Liver (tissue), 8 donors: ENCODE measurements at regions not wholly inside any gene's neighbourhood (a gene's known extent, or its start where the extent isn't known, plus 50 kb on each side); places are given as distances from the start of the nearest gene placed in this dataset.

Source experiments
- DNase-seq: peaks from one replicate; pipeline ENCODE4 v3.0.0-alpha.2; 2017; ENCODE audit warnings: low spot score
- H3K27ac ChIP-seq, 2 donors: one replicate each; pipeline ENCODE4 v1.7.0; 2013; ENCODE audit warnings: inconsistent platforms in 2 of 2, low read length in 2 of 2, control low read depth in 1 of 2, low read depth in 1 of 2, mild to moderate bottlenecking in 1 of 2
- H3K27me3 ChIP-seq, 4 donors: one replicate each; pipeline versions ENCODE4 v1.6.1 to v1.7.0; 2013; ENCODE audit warnings: low read length in 3 of 4, inconsistent platforms in 1 of 4, mild to moderate bottlenecking in 1 of 4, moderate library complexity in 1 of 4; ENCODE audit not compliant: control insufficient read depth in 4 of 4, insufficient read depth in 4 of 4
- H3K36me3 ChIP-seq, 4 donors: one replicate each; pipeline versions ENCODE4 v1.6.1 to v1.7.0; 2013; ENCODE audit warnings: low read length in 3 of 4, mild to moderate bottlenecking in 3 of 4, low read depth in 1 of 4, moderate library complexity in 1 of 4; ENCODE audit not compliant: control insufficient read depth in 4 of 4, insufficient read depth in 3 of 4
- H3K4me1 ChIP-seq, 4 donors: one replicate each; pipeline versions ENCODE4 v1.6.1 to v1.7.0; 2013; ENCODE audit warnings: low read length in 3 of 4, mild to moderate bottlenecking in 3 of 4, moderate library complexity in 1 of 4; ENCODE audit not compliant: control insufficient read depth in 4 of 4, insufficient read depth in 4 of 4
- H3K4me3 ChIP-seq, 3 donors: one replicate each; pipeline versions ENCODE4 v1.6.1 to v1.7.0; 2013; ENCODE audit warnings: low read length in 3 of 3, control low read depth in 1 of 3, low read depth in 1 of 3, mild to moderate bottlenecking in 1 of 3
- H3K9ac ChIP-seq, 2 donors: one replicate each; pipeline ENCODE4 v1.7.0; 2013; ENCODE audit warnings: low read length in 2 of 2, mild to moderate bottlenecking in 2 of 2, moderate library complexity in 2 of 2, control low read depth in 1 of 2, low read depth in 1 of 2
- H3K9me3 ChIP-seq, 4 donors: one replicate each; pipeline versions ENCODE4 v1.6.1 to v1.7.0; 2013; ENCODE audit warnings: low read length in 3 of 4; ENCODE audit not compliant: control insufficient read depth in 4 of 4
- ATF3 ChIP-seq: IDR thresholded peaks from 2 replicates; pipeline ENCODE4 v1.6.1; 2016; ENCODE audit warnings: antibody characterized with exemption
- CTCF ChIP-seq: fragments of 150-350 bp; IDR thresholded peaks from 2 replicates; pipeline ENCODE4 v1.5.1; 2017; ENCODE audit warnings: improper control_type of control experiment, low read depth, low read length; ENCODE audit not compliant: missing input control
- EGR1 ChIP-seq, 2 donors: IDR thresholded peaks; 2 replicates each; pipeline ENCODE4 v1.6.1; 2016 to 2018; ENCODE audit warnings: antibody characterized with exemption in 2 of 2, low read depth in 2 of 2
- FOXA1 ChIP-seq: IDR thresholded peaks from 2 replicates; pipeline ENCODE4 v1.6.1; 2016; ENCODE audit warnings: antibody characterized with exemption
- FOXA2 ChIP-seq: IDR thresholded peaks from 2 replicates; pipeline ENCODE4 v1.6.1; 2016; ENCODE audit warnings: antibody characterized with exemption
- GABPA ChIP-seq, 2 donors: IDR thresholded peaks in 1 of 2; conservative IDR thresholded peaks in 1 of 2; 2 replicates each; pipeline ENCODE4 v1.6.1; 2016; ENCODE audit warnings: antibody characterized with exemption in 2 of 2, mild to moderate bottlenecking in 1 of 2, moderate library complexity in 1 of 2
- HNF4A ChIP-seq, 2 donors: conservative IDR thresholded peaks; 2 replicates each; pipeline ENCODE4 v1.6.1; 2016; ENCODE audit warnings: antibody characterized with exemption in 2 of 2, mild to moderate bottlenecking in 2 of 2
- HNF4G ChIP-seq: IDR thresholded peaks from 2 replicates; pipeline ENCODE4 v1.6.1; 2016; ENCODE audit warnings: antibody characterized with exemption
- JUND ChIP-seq, 2 donors: IDR thresholded peaks; 2 replicates each; pipeline ENCODE4 v1.6.1; 2016; ENCODE audit warnings: antibody characterized with exemption in 2 of 2
- MAX ChIP-seq: IDR thresholded peaks from 2 replicates; pipeline ENCODE4 v1.6.1; 2016; ENCODE audit warnings: antibody characterized with exemption
- NR2F2 ChIP-seq: IDR thresholded peaks from 2 replicates; pipeline ENCODE4 v1.6.1; 2016; ENCODE audit warnings: antibody characterized with exemption
- RAD21 ChIP-seq, 2 donors: IDR thresholded peaks; 2 replicates each; pipeline ENCODE4 v1.6.1; 2016; ENCODE audit warnings: antibody characterized with exemption in 2 of 2, mild to moderate bottlenecking in 2 of 2
- REST ChIP-seq: IDR thresholded peaks from 2 replicates; pipeline ENCODE4 v1.6.1; 2016; ENCODE audit warnings: antibody characterized with exemption, mild to moderate bottlenecking
- RXRA ChIP-seq, 2 donors: IDR thresholded peaks; 2 replicates each; pipeline ENCODE4 v1.6.1; 2017 to 2018; ENCODE audit warnings: antibody characterized with exemption in 2 of 2, mild to moderate bottlenecking in 1 of 2
- SP1 ChIP-seq: IDR thresholded peaks from 2 replicates; pipeline ENCODE4 v1.6.1; 2018; ENCODE audit warnings: antibody characterized with exemption, mild to moderate bottlenecking
- TAF1 ChIP-seq: conservative IDR thresholded peaks from 2 replicates; pipeline ENCODE4 v1.6.1; 2016; ENCODE audit warnings: antibody characterized with exemption, mild to moderate bottlenecking
- YY1 ChIP-seq: IDR thresholded peaks from 2 replicates; pipeline ENCODE4 v1.6.1; 2016; ENCODE audit warnings: antibody characterized with exemption, mild to moderate bottlenecking
- ZBTB33 ChIP-seq: IDR thresholded peaks from 2 replicates; pipeline ENCODE4 v1.6.1; 2016; ENCODE audit warnings: antibody characterized with exemption
- WGBS: extraction: QIAGEN DNeasy Blood & Tissue Kit; methylation state at CpG from one replicate; pipeline ENCODE4 v1.1.7; 2013; 5-methylcytosine and 5-hydroxymethylcytosine counted together
- donor health status: healthy.
- donor health status: healthy.
- donor health status: healthy.
- donor health status: healthy.
- donor health status: healthy.

GRCh38 chr13:40240293-40240692, 426.1 kb downstream of the FOXO1 start (continued):
- TF ChIP-seq CTCF (no peak), REST (no peak), EGR1 (IDR thresholded peaks at IDR 0.05; ENCODE audit: low read depth in 2 of 2) (no peak), RAD21 (IDR thresholded peaks at IDR 0.05) (no peak), NR2F2 (no peak)

- WGBS, result 89% methylated on average over 3 of the region's 3 CpGs
- TF ChIP-seq EGR1 (IDR thresholded peaks at IDR 0.05; ENCODE audit: low read depth in 2 of 2) (no peak), TAF1 (no peak), HNF4G (no peak), HNF4A (conservative IDR thresholded peaks at IDR 0.05) (no peak), NR2F2 (no peak), SP1 (no peak), ATF3 (no peak), ZBTB33 (no peak), RAD21 (IDR thresholded peaks at IDR 0.05) (no peak), MAX (no peak), FOXA2 (no peak), REST (no peak), YY1 (no peak), FOXA1 (no peak), JUND (IDR thresholded peaks at IDR 0.05) (no peak), RXRA (IDR thresholded peaks at IDR 0.05) (no peak), GABPA (IDR thresholded peaks at IDR 0.05 in 1 of 2, conservative IDR thresholded peaks at IDR 0.05 in 1 of 2) (no peak)
- H3K36me3 ChIP-seq, result no peaks in the 10 kb centered on the region
- peaks cover 0 to 3% (median 3%) of the 10 kb centered on the region in 4 donors for H3K9me3 ChIP-seq
- H3K27me3 ChIP-seq, result no peaks in the 10 kb centered on the region
- no peak for DNase-seq
- no peak overlapping the region for H3K4me3 ChIP-seq
- H3K4me1 ChIP-seq, result no peaks in the 10 kb centered on the region
- H3K9ac ChIP-seq, result no peak overlapping the region
- no peak overlapping the region for H3K27ac ChIP-seq
Observed at GRCh38 chr13:40241125-40241798, 425.2 kb downstream of the FOXO1 start.
